Thoracic aorta (tissue), 2 donors: ENCODE measurements at regions not wholly inside any gene's neighbourhood (a gene's known extent, or its start where the extent isn't known, plus 50 kb on each side); places are given as distances from the start of the nearest gene placed in this dataset.

ENCODE experiments used
- ATAC-seq: fragments of 150-250 bp; one replicate; pipeline ENCODE4 v1.8.0; 2017; ENCODE audit warnings: low read depth; ENCODE audit not compliant: insufficient number of reproducible peaks, low FRiP score
- DNase-seq: peaks from one replicate; pipeline ENCODE4 v3.0.0-alpha.2; 2020; ENCODE audit warnings: low spot score
- H3K27ac ChIP-seq, 2 donors: fragments of 200-600 bp; sonication (generic); 1 replicate in 1 of 2; 2 replicates in 1 of 2; pipeline ENCODE4 v1.5.1; 2016; ENCODE audit warnings: mild to moderate bottlenecking in 2 of 2, moderate library complexity in 2 of 2
- H3K27me3 ChIP-seq: fragments of 200-600 bp; sonication (generic); replicated peaks from 2 replicates; pipeline ENCODE4 v1.6.0; 2016; ENCODE audit warnings: mild to moderate bottlenecking; ENCODE audit not compliant: insufficient read depth
- H3K36me3 ChIP-seq: fragments of 200-600 bp; sonication (generic); one replicate; pipeline ENCODE4 v1.5.1; 2016
- H3K4me1 ChIP-seq, 2 donors: fragments of 200-600 bp; sonication (generic); 1 replicate in 1 of 2; 2 replicates in 1 of 2; pipeline versions ENCODE4 v1.5.1 to v1.6.0; 2016; ENCODE audit warnings: low read depth in 2 of 2, mild to moderate bottlenecking in 1 of 2; ENCODE audit not compliant: control insufficient read depth in 1 of 2
- H3K4me3 ChIP-seq: fragments of 200-600 bp; sonication (generic); 2 replicates; pipeline ENCODE4 v1.5.1; 2016; ENCODE audit warnings: mild to moderate bottlenecking
- H3K9me3 ChIP-seq: fragments of 200-600 bp; sonication (generic); 2 replicates; pipeline ENCODE4 v1.5.1; 2016
- TF ChIP-seq, protein P1 (sequence below): fragments of 200-600 bp; sonication (generic); IDR thresholded peaks from one replicate; pipeline ENCODE4 v1.5.1; 2019; ENCODE audit warnings: antibody characterized with exemption

DNA sequence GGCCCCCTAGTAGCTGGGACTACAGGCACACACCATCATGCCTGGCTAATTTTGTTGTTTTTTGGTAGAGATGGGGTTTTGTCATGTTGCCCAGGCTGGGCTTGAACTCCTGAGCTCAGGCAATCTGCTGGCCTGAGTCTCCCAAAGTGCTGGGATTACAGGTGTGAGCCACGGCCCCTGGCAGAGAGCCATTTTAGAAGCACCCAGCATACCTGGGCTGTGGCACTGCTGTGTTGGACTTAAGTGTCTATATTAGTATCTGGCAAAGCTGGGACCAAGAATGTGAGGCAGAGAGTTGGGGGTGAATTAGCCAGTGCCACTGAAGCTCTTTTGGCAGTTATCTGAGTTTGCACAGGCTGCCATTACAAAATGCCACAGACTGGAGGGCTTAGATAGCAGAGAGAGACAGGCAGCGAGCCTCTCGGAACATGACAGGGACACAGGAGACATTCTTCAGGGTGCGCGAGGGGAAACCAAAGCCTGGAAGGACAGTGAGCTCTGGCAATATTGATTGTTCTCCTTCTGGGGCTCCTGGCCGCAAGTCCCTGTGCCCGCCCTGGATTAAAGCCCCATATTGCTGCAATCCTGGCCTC lies 87.7 kb upstream of the ALX4 start:
- Histone ChIP-seq H3K4me1 (no peaks in the 10 kb centered on the region), H3K9me3 (no peaks in the 10 kb centered on the region), H3K4me3 (no peak overlapping the region), H3K36me3 (no peaks in the 10 kb centered on the region), H3K27ac (no peak overlapping the region), H3K27me3 (no peaks in the 10 kb centered on the region)
- ATAC-seq (no peak), DNase-seq (no peak)
- TF ChIP-seq, protein P1, sequence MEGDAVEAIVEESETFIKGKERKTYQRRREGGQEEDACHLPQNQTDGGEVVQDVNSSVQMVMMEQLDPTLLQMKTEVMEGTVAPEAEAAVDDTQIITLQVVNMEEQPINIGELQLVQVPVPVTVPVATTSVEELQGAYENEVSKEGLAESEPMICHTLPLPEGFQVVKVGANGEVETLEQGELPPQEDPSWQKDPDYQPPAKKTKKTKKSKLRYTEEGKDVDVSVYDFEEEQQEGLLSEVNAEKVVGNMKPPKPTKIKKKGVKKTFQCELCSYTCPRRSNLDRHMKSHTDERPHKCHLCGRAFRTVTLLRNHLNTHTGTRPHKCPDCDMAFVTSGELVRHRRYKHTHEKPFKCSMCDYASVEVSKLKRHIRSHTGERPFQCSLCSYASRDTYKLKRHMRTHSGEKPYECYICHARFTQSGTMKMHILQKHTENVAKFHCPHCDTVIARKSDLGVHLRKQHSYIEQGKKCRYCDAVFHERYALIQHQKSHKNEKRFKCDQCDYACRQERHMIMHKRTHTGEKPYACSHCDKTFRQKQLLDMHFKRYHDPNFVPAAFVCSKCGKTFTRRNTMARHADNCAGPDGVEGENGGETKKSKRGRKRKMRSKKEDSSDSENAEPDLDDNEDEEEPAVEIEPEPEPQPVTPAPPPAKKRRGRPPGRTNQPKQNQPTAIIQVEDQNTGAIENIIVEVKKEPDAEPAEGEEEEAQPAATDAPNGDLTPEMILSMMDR = no peak

GRCh38 chr11:44398266-44399030 lies 88.5 kb upstream of the ALX4 start:
- no peak overlapping the region for H3K27ac ChIP-seq
- ATAC-seq (no peak), DNase-seq (no peak)
- no peaks in the 10 kb centered on the region for H3K36me3 ChIP-seq
- H3K9me3 ChIP-seq = no peaks in the 10 kb centered on the region
- no peak overlapping the region for H3K4me3 ChIP-seq
- no peaks in the 10 kb centered on the region for H3K27me3 ChIP-seq
- TF ChIP-seq, protein P1 = no peak
- no peaks in the 10 kb centered on the region for H3K4me1 ChIP-seq

DNA sequence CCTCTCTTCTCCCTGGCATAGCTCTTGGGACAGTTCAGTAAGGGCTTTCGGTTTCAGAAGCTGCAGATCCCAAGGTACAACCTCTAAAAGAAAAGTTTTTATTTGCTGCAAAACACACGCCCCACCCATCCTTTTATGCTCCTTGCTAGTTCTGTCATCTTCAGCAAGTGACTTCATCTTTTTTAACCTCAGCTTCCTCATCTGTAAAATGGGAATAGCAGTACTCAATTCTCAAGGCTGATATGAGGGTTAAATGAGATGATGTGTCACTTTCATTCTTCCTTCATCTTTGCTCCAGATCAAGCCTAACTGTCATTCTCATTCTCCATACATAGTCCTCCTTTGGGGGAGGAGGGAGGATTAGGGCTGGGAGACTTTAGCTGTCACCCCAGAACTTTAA lies 90.0 kb upstream of the ALX4 start:
- Histone ChIP-seq H3K27me3 (no peaks in the 10 kb centered on the region), H3K4me3 (no peak overlapping the region), H3K36me3 (no peaks in the 10 kb centered on the region), H3K4me1 (no peaks in the 10 kb centered on the region), H3K9me3 (no peaks in the 10 kb centered on the region), H3K27ac (no peak overlapping the region)
- TF ChIP-seq, protein P1 = no peak
- DNase-seq (no peak), ATAC-seq (no peak)

GRCh38 chr11:44400431-44400830 lies 90.5 kb upstream of the ALX4 start:
- DNase-seq (no peak), ATAC-seq (no peak)
- no peaks in the 10 kb centered on the region for H3K9me3 ChIP-seq
- no peak overlapping the region for H3K27ac ChIP-seq
- TF ChIP-seq, protein P1 = no peak
- no peaks in the 10 kb centered on the region for H3K4me1 ChIP-seq
- H3K27me3 ChIP-seq = no peaks in the 10 kb centered on the region
- no peak overlapping the region for H3K4me3 ChIP-seq
- H3K36me3 ChIP-seq = no peaks in the 10 kb centered on the region

GRCh38 chr11:44402466-44403075 lies 92.6 kb upstream of the ALX4 start:
- H3K4me1 ChIP-seq = no peaks in the 10 kb centered on the region
- TF ChIP-seq, protein P1 = no peak
- H3K4me3 ChIP-seq = no peak overlapping the region
- DNase-seq (no peak), ATAC-seq (no peak)
- H3K36me3 ChIP-seq = no peaks in the 10 kb centered on the region
- no peaks in the 10 kb centered on the region for H3K9me3 ChIP-seq
- H3K27me3 ChIP-seq = no peaks in the 10 kb centered on the region
- H3K27ac ChIP-seq = no peak overlapping the region
